Lower leg skin (tissue), 4 donors: ENCODE measurements at regions not wholly inside any gene's neighbourhood (a gene's known extent, or its start where the extent isn't known, plus 50 kb on each side); places are given as distances from the start of the nearest gene placed in this dataset.

Source experiments
- DNase-seq, 2 donors: peaks; one replicate each; pipeline ENCODE4 v3.0.0-alpha.2; 2019; ENCODE audit warnings: low spot score in 2 of 2
- H3K4me3 ChIP-seq: fragments of 200-600 bp; sonication (generic); 2 replicates; pipeline ENCODE4 v1.5.1; 2017; ENCODE audit warnings: mild to moderate bottlenecking, low read depth; ENCODE audit not compliant: poor library complexity, severe bottlenecking
- POLR2A ChIP-seq, 2 donors: fragments of 450-650 bp; IDR thresholded peaks; one replicate each; pipeline ENCODE4 v1.6.1; 2016 to 2017; ENCODE audit warnings: antibody characterized with exemption in 2 of 2, mild to moderate bottlenecking in 1 of 2, moderate library complexity in 1 of 2
- WGBS, 2 donors: methylation state at CpG; one replicate each; pipeline ENCODE4 v1.1.5; 2018; 5-methylcytosine and 5-hydroxymethylcytosine counted together
- intact Hi-C: fragments of 100-400 bp; cut with DNase I; formaldehyde crosslinking; loops from one replicate; pipeline ENCODE4 v1.15.0; 2023; ENCODE audit warnings: low total_unique reads
- TF ChIP-seq, protein P1 (sequence below), 3 donors: fragments of 450-650 bp; IDR thresholded peaks; one replicate each; pipeline ENCODE4 v1.5.1; 2016; ENCODE audit warnings: antibody characterized with exemption in 3 of 3, mild to moderate bottlenecking in 3 of 3, moderate library complexity in 2 of 3

DNA sequence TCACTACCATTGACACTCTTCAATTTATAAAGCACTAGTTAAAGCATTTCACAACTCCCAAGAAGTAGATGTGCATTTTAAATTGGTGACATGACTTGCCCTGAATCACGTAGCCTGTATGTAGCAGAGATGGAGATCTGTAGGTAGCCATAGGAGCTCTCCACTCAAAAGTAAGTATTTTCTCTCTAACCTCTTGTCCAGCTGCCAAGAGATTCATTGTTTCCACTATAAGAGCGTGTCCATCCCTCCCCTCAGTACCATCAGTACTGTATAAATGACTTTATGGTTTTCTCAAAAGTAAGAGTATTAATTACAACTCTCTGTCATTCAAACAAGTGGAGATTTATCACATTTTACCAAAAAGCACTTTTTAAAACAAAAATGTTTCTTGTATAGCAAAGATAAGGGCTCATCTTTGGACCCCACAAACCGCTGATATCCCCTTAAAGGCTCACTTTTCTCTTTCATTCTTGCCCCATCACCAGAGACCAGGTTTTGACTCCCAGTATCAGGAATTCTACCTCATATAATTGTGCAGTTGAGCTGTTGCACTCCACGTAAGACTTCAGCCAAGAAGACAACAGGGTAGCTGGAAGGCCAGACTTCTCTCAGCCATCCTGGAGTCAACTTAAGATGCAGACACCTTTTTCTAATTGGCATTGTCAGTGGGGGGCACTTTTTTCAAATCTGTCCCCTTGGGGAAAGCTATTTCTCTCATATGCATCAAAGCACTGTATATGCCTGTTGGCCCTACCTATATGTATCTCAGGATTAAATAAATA, 78.0 kb upstream of the GALNT5 start:
- intact Hi-C loops = no loop called here
- no peak overlapping the region for H3K4me3 ChIP-seq
- TF ChIP-seq POLR2A (IDR thresholded peaks at IDR 0.05) = no peak
- TF ChIP-seq, protein P1, sequence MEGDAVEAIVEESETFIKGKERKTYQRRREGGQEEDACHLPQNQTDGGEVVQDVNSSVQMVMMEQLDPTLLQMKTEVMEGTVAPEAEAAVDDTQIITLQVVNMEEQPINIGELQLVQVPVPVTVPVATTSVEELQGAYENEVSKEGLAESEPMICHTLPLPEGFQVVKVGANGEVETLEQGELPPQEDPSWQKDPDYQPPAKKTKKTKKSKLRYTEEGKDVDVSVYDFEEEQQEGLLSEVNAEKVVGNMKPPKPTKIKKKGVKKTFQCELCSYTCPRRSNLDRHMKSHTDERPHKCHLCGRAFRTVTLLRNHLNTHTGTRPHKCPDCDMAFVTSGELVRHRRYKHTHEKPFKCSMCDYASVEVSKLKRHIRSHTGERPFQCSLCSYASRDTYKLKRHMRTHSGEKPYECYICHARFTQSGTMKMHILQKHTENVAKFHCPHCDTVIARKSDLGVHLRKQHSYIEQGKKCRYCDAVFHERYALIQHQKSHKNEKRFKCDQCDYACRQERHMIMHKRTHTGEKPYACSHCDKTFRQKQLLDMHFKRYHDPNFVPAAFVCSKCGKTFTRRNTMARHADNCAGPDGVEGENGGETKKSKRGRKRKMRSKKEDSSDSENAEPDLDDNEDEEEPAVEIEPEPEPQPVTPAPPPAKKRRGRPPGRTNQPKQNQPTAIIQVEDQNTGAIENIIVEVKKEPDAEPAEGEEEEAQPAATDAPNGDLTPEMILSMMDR (IDR thresholded peaks at IDR 0.05) = no peak
- 83 to 84% methylated on average over 4 of the region's 4 CpGs for WGBS, 2 donors
- no peak for DNase-seq

DNA sequence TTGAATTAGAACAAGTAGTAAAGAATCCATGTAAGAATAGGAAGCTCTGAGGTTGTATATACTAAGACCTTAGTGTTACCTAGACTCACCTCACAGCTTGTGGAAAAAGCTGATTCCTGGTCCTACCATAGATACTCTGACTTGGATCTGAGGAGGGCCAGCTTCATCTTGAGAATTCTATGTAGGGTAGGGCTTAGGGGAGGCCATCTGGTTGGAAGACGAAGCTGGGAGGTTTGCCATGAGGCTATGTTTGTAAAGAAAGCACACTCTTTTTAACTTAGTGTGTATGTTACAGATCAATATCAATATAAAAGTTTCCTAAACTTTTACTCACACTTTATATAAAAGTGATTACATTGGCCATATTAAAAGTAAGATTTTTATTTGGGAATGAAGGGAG, 77.1 kb upstream of the GALNT5 start:
- TF ChIP-seq POLR2A (IDR thresholded peaks at IDR 0.05) = no peak
- TF ChIP-seq, protein P1 (IDR thresholded peaks at IDR 0.05) = no peak
- no peak overlapping the region for H3K4me3 ChIP-seq
- 68 to 76% methylated on average over 1 of the region's 1 CpG for WGBS, 2 donors
- DNase-seq = no peak
- intact Hi-C loops = no loop called here

DNA sequence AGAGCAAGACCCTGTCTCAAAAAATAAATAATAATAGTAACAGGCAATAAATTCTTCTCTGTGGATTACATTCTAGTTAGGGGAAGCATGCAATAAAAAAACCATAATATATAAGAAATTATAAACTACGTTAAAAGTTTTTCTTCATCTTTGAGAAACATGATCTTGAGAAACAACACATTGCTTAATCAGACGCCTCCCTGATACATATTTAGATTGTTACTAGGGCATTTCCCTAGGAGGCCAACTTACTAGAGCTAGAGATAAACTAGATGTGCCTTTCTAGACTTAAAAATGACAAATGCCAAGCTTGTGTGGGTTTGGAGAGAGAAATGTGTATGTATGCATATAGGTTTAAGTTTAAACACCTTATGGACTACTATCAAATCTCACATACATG, 76.3 kb upstream of the GALNT5 start:
- 55 to 71% methylated on average over 2 of the region's 2 CpGs for WGBS, 2 donors
- no peak for DNase-seq
- H3K4me3 ChIP-seq = no peak overlapping the region
- no peak for TF ChIP-seq POLR2A (IDR thresholded peaks at IDR 0.05)
- TF ChIP-seq, protein P1 (IDR thresholded peaks at IDR 0.05) = no peak
- intact Hi-C loops = no loop called here

DNA sequence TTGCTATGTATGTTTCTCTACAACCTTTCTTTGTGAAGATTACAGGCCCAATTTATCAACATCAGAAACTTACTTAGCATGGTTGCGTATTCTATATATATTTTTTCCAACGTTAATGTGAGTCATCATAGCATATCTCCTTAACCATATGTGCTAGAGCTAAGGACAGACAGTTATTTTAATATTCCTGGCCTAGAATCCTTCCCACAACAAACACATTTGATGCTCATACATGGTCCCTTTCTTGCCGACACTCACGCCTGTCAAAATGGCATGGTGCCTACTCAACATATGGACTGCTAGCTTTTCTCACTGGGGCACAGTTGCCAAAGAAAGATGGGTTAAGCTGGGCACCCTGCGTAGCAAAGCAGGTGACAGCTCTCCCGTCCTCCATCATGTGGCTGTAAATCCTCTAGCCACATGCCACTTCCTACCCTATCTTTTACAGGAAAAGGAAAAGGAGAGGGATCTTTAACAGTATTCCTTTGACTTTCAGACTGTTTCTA, 75.2 kb upstream of the GALNT5 start:
- no peak for TF ChIP-seq POLR2A (IDR thresholded peaks at IDR 0.05)
- TF ChIP-seq, protein P1 (IDR thresholded peaks at IDR 0.05) = no peak
- intact Hi-C loops = no loop called here
- no peak overlapping the region for H3K4me3 ChIP-seq
- WGBS, 2 donors = 74 to 82% methylated on average over 6 of the region's 6 CpGs
- no peak for DNase-seq

DNA sequence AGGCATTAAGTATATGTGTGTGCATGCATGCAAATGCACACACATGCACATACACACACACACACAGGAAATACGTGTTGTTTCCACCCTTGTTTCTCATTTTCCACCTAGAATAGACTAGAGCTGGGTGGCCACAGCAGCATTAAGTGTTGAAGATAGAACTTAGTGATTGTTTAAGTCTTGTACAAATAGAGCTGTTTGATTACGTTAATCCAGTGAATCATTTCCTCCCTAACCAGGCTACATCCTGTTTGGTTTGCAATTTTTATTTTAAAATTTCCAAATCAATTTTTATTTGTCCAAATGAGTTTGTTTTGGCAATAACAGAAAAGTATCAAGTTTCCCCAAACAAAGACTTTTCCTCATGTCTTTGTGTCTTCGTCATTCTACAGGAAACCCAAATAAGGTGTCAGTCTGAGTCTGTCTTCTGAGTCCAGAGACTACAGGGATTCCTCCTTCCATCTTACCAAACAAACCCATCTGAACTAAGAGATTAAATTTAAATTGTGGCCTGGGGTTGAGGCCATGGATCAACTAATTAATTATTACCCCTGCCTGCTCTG, 74.6 kb upstream of the GALNT5 start:
- TF ChIP-seq, protein P1 (IDR thresholded peaks at IDR 0.05) = no peak
- no peak for TF ChIP-seq POLR2A (IDR thresholded peaks at IDR 0.05)
- DNase-seq = no peak
- H3K4me3 ChIP-seq = no peak overlapping the region
- 39 to 49% methylated on average over 3 of the region's 3 CpGs for WGBS, 2 donors
- intact Hi-C loops = no loop called here
